Activated naive CD4-positive, alpha-beta T cell treated with anti-CD3 and anti-CD28 coated beads for 36 hours (primary cell): ENCODE measurements at regions not wholly inside any gene's neighbourhood (a gene's known extent, or its start where the extent isn't known, plus 50 kb on each side); places are given as distances from the start of the nearest gene placed in this dataset.

Experiments used
- CTCF ChIA-PET: fragments of 350-600 bp; sonication (Branson Sonifier 250); formaldehyde crosslinking; loops from one replicate; lab custom pipeline; 2021; ENCODE audit warnings: antibody characterized with exemption; lab: Charles Lee
- DNase-seq: peaks from one replicate; pipeline ENCODE4 v3.0.0-alpha.2; 2020
- H3K27ac Mint-ChIP-seq: one replicate; pipeline ENCODE4 v1.8.0; 2021; ENCODE audit warnings: mild to moderate bottlenecking, mixed read lengths
- H3K27me3 Mint-ChIP-seq: one replicate; pipeline ENCODE4 v1.8.0; 2021; ENCODE audit warnings: low read depth, mixed read lengths
- H3K36me3 Mint-ChIP-seq: one replicate; pipeline ENCODE4 v1.8.0; 2021; ENCODE audit warnings: low read depth, mixed read lengths
- H3K4me1 Mint-ChIP-seq: one replicate; pipeline ENCODE4 v1.8.0; 2021; ENCODE audit warnings: low read depth, mixed read lengths
- H3K4me3 Mint-ChIP-seq: one replicate; pipeline ENCODE4 v1.8.0; 2021; ENCODE audit warnings: mild to moderate bottlenecking, moderate library complexity, mixed read lengths
- H3K9me3 Mint-ChIP-seq: one replicate; pipeline ENCODE4 v1.8.0; 2021; ENCODE audit warnings: mixed read lengths
- intact Hi-C: fragments of 100-400 bp; cut with micrococcal nuclease; formaldehyde crosslinking; loops from one replicate; pipeline ENCODE4 v1.15.1; 2023

DNA sequence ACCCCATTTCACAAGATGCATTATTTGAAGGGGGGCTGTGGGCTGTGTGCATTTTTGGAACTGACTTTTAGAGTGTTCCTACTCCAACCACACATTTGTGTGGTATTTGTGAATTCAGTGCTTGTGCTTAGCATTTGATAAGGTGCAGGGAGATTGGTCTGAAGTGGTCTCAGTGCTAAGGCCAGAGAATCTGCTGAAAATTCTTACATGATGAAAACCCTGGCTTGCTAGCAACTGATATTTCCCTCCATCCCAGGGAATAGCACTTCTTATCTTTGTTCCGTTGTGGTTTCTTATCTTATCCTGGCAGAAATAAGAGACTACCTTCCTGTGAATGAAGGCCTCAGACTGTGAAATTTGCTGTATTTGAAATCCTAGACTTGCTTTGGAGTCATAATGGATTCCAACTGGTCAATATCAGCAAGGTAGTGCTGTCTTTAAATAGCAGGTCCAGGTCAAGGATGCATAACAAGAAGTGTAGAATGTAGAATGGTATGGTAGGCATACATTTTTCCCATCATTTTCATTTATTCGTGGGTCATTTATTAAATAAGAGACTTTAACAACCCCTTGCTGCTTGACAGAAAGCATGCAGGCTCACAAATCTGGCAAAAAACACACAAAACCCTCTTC, 986.9 kb downstream of the REEP3 start:
- intact Hi-C loops = no loop called here

DNA sequence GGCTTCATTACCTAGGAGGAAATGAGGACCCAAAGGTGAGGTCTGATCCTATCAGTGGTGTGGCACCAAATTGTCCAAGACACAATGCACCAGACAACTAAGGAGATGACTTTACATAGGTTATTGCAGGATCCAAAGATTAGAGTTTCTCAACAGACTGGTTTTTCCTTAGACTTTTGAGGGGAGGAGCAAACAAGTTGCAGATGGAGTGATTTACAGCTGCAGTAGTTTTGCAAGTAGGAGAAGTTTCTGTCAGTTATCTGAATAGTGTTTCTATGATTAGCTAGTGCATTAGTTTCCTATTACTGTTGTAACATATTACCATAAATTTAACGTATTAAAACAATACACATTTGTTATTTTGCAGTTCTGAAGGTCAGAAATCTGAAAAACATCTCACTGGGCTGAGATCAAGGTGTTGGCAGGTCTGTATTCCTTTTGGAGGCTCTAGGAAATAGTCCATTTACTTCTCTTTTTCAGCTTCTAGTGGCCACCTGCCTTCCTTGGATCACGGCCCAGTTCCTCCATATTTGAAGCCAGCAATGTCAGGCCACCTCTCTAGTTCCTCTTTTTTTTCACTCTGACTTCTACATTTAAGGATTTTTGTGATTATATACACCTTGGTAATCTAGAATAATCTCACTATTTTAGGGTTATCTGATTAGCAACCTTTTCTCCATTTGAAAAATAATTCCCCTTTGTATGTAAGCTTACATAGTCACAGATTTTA, 994.9 kb downstream of the REEP3 start:
- no peaks in the 10 kb centered on the region for H3K4me1 Mint-ChIP-seq
- DNase-seq = no peak
- intact Hi-C loops = no loop called here
- H3K4me3 Mint-ChIP-seq = no peak overlapping the region
- H3K27me3 Mint-ChIP-seq = no peaks in the 10 kb centered on the region
- H3K9me3 Mint-ChIP-seq = no peaks in the 10 kb centered on the region
- CTCF ChIA-PET = no interaction called here
- no peak overlapping the region for H3K27ac Mint-ChIP-seq
- no peaks in the 10 kb centered on the region for H3K36me3 Mint-ChIP-seq

More for the DNA sequence above, 986.9 kb downstream of the REEP3 start:
- no peaks in the 10 kb centered on the region for H3K36me3 Mint-ChIP-seq
- CTCF ChIA-PET = no interaction called here
- H3K9me3 Mint-ChIP-seq = no peaks in the 10 kb centered on the region
- no peaks in the 10 kb centered on the region for H3K27me3 Mint-ChIP-seq
- no peak for DNase-seq
- no peak overlapping the region for H3K27ac Mint-ChIP-seq
- no peaks in the 10 kb centered on the region for H3K4me1 Mint-ChIP-seq
- no peak overlapping the region for H3K4me3 Mint-ChIP-seq

DNA sequence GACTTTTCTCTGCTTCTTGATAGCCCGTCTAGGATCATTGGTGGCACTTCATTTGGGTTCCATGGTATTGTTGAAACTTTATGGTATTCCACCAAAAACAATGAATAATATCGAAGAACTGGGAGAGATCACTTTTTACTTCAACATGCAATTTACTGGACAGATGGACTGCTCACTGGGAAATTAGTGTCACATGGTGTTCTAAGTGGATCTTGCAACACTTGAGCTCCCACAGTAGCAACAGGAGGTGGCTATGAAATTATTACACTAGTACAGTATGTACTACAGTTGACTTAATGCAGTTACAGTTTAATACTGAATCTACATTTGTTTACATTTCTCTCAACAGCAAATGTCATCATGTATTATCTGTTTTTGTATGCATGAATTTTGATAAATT, 997.3 kb downstream of the REEP3 start:
- Mint-ChIP-seq H3K4me1 (no peaks in the 10 kb centered on the region), H3K4me3 (no peak overlapping the region), H3K36me3 (no peaks in the 10 kb centered on the region), H3K27ac (no peak overlapping the region), H3K27me3 (no peaks in the 10 kb centered on the region), H3K9me3 (no peaks in the 10 kb centered on the region)
- intact Hi-C loops = no loop called here
- DNase-seq = no peak
- CTCF ChIA-PET = no interaction called here

DNA sequence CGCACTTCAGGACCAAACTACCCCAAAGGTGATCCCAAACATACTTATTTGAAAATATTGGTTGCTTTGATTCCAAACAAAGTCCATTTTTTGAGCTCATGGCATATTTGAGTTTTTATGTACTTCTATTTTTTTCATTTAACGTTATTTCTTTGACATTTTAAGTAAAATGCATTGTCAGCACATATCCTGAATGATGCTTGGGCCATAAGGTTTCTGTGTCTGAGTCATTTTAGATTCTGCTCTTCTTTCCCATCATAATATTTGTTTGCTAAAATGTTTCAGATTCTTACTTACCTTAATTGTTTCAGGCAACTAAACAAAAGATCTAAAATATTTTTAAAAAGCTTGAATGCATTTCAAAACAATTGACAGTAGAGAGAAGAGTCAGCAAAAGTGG, 998.2 kb downstream of the REEP3 start:
- Mint-ChIP-seq H3K4me3 (no peak overlapping the region), H3K27ac (no peak overlapping the region), H3K27me3 (no peaks in the 10 kb centered on the region), H3K36me3 (no peaks in the 10 kb centered on the region), H3K4me1 (no peaks in the 10 kb centered on the region), H3K9me3 (no peaks in the 10 kb centered on the region)
- DNase-seq = no peak
- intact Hi-C loops = no loop called here
- CTCF ChIA-PET = no interaction called here

DNA sequence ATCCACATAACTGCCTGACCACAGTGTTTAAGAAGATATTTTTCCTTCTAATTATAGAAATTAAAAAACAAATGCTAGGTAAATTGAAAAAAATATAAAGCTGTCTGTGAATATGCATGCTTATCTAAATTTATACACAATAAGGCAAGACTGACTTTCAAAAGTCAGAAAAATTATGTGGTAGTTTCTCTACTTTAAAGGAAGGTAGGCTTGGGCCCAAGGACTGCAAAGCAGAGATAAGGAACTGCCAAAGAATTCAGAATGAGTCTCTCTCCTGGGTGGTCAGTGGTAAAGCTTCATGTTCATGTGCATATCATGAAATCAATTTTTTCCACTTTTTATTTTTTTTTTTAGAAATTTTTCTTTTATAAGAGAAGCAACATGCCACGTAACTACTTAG, 998.6 kb downstream of the REEP3 start:
- no peaks in the 10 kb centered on the region for H3K9me3 Mint-ChIP-seq
- no peaks in the 10 kb centered on the region for H3K4me1 Mint-ChIP-seq
- no peak for DNase-seq
- no peak overlapping the region for H3K27ac Mint-ChIP-seq
- intact Hi-C loops = no loop called here
- H3K36me3 Mint-ChIP-seq = no peaks in the 10 kb centered on the region
- H3K27me3 Mint-ChIP-seq = no peaks in the 10 kb centered on the region
- H3K4me3 Mint-ChIP-seq = no peak overlapping the region
- CTCF ChIA-PET = no interaction called here

DNA sequence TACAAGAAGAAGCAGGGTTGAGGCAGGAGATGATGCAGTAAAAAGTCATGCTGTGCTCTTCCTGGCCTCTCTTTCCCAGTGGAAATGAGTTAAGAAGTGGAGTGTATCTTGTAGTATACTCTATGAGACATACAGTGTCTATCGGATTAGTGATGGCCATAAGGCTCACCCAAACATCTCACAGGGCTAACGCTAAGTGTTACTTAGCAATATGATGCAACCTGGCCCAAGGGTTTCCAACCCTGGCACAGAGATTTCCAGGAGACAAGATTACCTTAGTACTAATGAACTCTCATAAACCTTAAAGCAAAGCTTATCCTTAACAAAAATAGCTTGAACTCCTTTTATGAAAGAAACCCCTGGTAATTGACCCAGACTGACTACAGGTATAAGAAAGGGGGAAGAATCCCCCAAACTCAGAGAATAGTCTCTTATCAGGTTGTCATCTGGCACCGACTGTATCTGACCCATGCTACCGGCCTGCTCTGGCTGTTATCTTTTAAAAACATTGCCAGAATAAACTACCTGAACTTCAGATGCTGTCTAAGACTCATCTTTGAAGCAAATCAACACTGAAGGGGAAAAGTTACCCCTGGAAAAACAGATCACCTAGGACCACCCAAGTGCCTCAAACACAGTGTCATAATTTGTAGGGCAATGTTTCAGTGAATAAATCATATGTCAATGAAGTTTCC, 1002.0 kb downstream of the REEP3 start:
- intact Hi-C loops = no loop called here
- Mint-ChIP-seq H3K4me1 (no peaks in the 10 kb centered on the region), H3K36me3 (no peaks in the 10 kb centered on the region), H3K9me3 (no peaks in the 10 kb centered on the region), H3K4me3 (no peak overlapping the region), H3K27me3 (no peaks in the 10 kb centered on the region), H3K27ac (no peak overlapping the region)
- CTCF ChIA-PET = no interaction called here
- DNase-seq = no peak

DNA sequence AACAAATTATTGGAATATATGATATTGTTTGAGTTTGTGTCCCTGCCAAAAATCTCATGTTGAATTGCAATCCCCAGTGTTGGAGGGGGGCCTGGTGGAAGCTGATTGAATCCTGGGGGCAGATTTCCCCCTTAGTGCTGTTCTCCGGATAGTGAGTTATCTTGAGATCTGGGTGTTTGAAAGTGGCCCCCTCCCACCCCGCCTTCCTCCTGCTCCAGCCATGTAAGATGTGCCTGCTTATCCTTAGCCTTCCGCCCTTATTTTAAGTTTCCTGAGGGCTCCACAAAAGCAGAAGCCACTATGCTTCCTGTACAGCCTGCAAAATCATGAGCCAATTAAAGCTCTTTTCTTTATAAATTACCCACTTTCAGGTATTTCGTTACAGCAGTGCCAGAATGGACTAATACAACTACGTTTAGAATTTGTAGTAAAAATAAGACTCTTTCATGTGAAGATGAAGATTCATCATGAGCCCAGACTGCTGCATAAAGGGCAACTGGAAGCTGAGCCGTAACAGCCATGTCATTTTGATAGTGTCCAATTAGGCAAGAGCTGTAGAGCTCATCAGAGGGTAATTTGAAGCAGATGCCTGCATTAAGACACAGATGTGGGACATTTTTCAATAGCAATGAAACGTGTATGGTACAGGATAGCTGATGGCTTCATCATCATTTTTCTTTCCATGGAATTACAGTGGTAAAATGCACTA, 1007.2 kb downstream of the REEP3 start:
- H3K27me3 Mint-ChIP-seq = no peaks in the 10 kb centered on the region

DNA sequence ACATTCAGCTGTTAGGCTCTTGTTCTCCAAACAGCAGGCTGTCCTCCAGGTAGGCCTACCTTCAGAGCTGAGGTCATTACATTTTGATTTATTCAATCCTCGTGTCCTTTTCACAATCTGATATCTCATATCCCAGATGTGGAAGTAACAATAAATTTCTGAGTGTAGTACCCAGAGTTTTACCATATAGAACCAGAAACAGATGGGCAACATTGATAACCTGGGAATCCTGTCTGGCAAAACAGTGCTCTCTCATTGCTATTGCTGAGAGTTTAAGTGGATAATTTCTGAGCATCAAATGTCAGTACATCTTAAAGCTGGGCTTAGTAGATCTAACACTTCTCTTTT, 1007.8 kb downstream of the REEP3 start:
- Mint-ChIP-seq H3K4me3 (no peak overlapping the region), H3K36me3 (no peaks in the 10 kb centered on the region), H3K27ac (no peak overlapping the region), H3K9me3 (no peaks in the 10 kb centered on the region), H3K4me1 (no peaks in the 10 kb centered on the region), H3K27me3 (no peaks in the 10 kb centered on the region)
- CTCF ChIA-PET = no interaction called here
- intact Hi-C loops = no loop called here
- no peak for DNase-seq

More for the DNA sequence above, 1007.2 kb downstream of the REEP3 start:
- intact Hi-C loops = no loop called here
- H3K4me1 Mint-ChIP-seq = no peaks in the 10 kb centered on the region
- no peak overlapping the region for H3K4me3 Mint-ChIP-seq
- no peak overlapping the region for H3K27ac Mint-ChIP-seq
- no peak for DNase-seq
- H3K36me3 Mint-ChIP-seq = no peaks in the 10 kb centered on the region
- CTCF ChIA-PET = no interaction called here
- no peaks in the 10 kb centered on the region for H3K9me3 Mint-ChIP-seq

DNA sequence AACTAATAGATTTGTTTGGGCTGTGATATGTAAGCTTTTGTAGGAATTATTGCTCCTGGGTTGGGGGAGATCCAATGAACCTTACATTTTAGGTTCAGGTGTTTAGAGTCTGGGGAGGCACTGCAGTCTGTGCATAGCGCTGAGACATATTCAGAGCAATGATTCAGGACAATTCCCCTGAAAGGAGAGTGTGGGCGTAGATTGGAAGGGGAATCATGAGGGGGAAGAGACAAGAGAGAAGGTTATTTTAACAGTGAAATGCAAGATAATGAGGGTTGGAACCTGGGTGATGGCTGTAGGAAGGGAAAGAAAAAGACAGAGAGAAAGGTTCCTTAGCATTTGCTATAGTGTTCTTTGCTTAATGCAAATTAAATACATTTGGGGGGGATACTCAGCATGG, 1013.4 kb downstream of the REEP3 start:
- no peak overlapping the region for H3K4me3 Mint-ChIP-seq
- H3K9me3 Mint-ChIP-seq = no peaks in the 10 kb centered on the region
- CTCF ChIA-PET = no interaction called here
- no peak overlapping the region for H3K27ac Mint-ChIP-seq
- no peaks in the 10 kb centered on the region for H3K36me3 Mint-ChIP-seq
- no peak for DNase-seq
- intact Hi-C loops = no loop called here
- no peaks in the 10 kb centered on the region for H3K27me3 Mint-ChIP-seq
- no peaks in the 10 kb centered on the region for H3K4me1 Mint-ChIP-seq

DNA sequence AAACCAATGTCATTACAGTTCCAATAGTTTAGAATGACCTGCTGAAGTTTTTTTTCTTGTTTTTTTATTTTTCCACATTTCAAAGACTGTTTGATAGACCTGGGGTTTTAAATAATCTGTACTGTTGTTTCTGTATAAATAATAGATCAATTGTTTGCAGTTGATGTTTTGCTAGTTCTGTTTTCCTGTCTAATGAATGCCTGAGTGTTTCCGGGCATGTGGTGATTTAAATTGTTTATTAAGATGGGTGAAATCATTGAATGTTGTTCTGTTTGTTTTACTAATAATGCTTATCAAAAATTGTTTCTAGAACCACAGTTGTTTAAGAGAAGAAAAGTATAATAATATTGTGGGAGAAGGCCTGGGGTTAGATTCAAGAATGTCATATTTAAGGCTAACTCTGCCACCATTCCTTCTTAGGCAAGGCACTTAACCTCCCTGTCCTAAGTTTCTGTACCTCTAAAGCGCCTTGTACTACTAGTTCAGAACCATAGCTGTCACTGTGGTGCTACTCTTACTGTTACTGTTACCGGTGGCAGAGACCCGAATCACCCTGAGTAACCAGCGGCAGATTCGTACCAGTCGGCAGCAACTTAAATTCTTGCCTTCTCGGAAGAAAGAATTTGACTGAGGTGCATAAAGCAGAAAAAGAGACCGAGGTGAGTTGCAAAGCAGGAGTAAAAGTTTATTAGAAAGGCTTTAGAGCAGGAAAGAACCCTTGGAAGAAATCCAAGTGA, 1014.1 kb downstream of the REEP3 start:
- intact Hi-C loops = no loop called here
- DNase-seq = no peak
- Mint-ChIP-seq H3K4me1 (no peaks in the 10 kb centered on the region), H3K9me3 (no peaks in the 10 kb centered on the region), H3K4me3 (no peak overlapping the region), H3K27me3 (no peaks in the 10 kb centered on the region), H3K36me3 (no peaks in the 10 kb centered on the region), H3K27ac (no peak overlapping the region)
- CTCF ChIA-PET = no interaction called here

DNA sequence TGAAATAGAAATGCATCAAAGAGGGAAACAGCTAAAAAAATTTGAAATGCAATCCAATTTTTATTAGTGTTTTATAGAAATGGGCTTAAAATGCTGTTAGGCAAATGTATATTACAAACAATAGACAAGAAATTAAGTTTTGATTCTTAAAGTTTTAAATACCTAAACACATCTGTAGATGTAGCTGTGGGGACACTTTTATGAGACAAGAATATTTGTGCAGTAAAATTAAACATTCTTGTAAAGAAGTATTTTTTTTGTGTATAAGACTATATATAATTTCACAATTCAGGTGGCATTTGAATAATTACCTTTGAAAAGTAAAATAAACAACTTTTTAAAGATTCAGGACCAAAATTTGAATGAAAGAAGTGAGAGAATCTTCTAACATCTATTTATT, 1015.9 kb downstream of the REEP3 start:
- Mint-ChIP-seq H3K4me1 (no peaks in the 10 kb centered on the region), H3K9me3 (no peaks in the 10 kb centered on the region), H3K36me3 (no peaks in the 10 kb centered on the region), H3K27me3 (no peaks in the 10 kb centered on the region), H3K4me3 (no peak overlapping the region), H3K27ac (no peak overlapping the region)
- DNase-seq = no peak
- CTCF ChIA-PET = no interaction called here
- intact Hi-C loops = no loop called here

DNA sequence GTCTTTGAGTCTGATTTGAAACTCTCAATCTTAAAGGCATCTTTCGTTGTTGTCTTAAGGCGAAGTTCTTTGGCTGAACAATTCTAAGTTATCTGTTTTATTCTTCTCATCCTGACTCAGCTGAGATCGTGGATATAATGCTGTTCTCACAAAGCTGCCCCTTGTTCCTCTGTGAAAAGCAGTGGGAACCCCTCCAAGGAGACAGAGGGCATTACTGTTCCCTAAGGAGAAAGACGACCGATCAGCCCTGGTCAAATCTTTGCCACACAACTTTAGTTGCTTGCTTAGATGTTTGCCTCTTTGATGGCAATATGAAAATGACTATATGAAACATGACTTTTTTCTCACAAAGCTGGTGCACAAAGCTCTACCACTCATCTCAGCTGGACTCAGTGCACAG, 1016.7 kb downstream of the REEP3 start:
- no peaks in the 10 kb centered on the region for H3K36me3 Mint-ChIP-seq
- no peak overlapping the region for H3K4me3 Mint-ChIP-seq
- intact Hi-C loops = no loop called here
- DNase-seq = no peak
- no peaks in the 10 kb centered on the region for H3K4me1 Mint-ChIP-seq
- H3K27me3 Mint-ChIP-seq = no peaks in the 10 kb centered on the region
- H3K27ac Mint-ChIP-seq = no peak overlapping the region
- CTCF ChIA-PET = interaction anchor here (0.6 kb wide), 1 partner anchor 474 kb away, joined by 3 read pairs; no protein-coding TSS in a partner anchor
- no peaks in the 10 kb centered on the region for H3K9me3 Mint-ChIP-seq
